GM19023 (cell line): ENCODE measurements at regions not wholly inside any gene's neighbourhood (a gene's known extent, or its start where the extent isn't known, plus 50 kb on each side); places are given as distances from the start of the nearest gene placed in this dataset.

ENCODE experiments used
- ATAC-seq: cut with Tn5 transposase; IDR thresholded peaks from one replicate; pipeline ENCODE4 v1.9.1; 2021; ENCODE audit warnings: mild to moderate bottlenecking, moderate library complexity; ENCODE audit not compliant: unreplicated experiment

DNA sequence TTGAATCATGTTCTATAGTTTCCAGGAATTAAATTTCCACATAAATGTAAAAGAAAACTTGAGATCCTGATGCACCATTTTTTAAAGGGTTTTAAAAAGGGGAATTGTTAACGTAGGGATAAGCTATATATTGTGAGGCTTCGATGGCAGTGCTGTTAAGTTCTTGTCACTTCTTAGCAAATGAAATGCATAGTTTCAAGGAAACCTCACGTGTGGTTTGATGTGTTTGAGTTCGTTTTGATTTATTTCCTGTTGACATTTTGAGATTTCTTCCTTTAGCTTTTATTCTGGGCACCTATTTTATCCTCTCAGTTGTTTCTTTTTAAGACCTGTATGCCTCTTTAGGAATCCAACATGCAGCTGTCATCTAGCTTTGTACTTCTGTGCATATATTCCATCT is 301.0 kb downstream of the DOCK8 start:
- no peak for ATAC-seq

DNA sequence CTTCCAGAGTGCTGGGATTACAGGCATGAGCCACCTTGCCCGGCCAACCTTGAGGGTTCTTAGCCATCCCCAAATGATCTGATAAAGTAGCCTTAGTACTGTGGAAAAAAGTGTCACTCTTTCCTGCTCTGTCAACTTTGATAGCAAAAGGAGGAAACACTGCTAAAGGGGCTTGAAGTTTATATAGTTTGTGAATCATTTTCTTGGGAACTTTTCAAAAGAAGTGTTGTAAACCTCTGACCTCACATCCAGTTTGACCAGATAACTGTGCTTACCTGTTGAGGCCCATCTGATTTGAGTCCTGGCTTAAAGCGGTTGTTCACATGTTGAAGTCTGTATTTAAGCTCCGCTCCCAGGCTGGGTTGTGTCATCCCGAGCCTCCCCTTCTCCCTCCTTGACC is 303.3 kb downstream of the DOCK8 start:
- ATAC-seq, result no peak

DNA sequence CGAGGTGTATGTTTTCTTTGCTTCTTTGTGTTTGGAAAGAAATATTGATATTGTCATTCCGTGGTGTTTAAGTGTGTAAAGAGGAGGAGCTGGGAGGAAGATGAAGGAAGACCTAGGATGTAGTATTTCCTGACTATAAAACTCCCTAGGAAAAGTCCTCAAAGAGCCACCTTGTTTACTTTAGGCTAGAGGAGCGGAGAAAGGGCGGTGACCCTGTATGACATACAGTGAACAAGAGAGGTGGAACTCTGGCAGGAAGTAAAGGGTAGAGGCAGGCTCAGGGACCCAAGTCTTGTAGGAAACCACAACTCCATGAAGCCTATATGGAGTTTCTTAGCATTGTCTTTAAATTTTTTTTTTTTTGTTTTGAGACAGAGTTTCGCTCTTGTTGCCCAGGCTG is 303.9 kb downstream of the DOCK8 start:
- ATAC-seq, result no peak

DNA sequence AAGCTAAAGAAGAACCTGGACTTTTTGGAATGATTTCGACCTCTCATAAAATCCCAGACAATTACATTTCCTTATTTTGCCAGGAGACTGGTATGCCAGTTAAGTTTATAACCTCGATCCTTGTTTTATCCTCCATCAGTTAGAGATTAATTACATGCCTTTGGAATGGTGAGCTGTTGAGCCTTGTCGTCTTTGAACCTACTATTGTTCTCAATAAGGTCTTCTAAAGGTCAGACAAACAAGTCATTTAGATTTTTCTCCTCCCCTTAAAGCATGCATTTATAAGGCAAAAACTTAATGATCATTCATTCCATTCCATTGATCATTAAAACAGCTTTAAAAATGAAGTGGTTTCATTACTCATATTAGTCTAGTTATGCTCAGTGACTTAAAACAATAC is 304.9 kb downstream of the DOCK8 start:
- ATAC-seq, result no peak

DNA sequence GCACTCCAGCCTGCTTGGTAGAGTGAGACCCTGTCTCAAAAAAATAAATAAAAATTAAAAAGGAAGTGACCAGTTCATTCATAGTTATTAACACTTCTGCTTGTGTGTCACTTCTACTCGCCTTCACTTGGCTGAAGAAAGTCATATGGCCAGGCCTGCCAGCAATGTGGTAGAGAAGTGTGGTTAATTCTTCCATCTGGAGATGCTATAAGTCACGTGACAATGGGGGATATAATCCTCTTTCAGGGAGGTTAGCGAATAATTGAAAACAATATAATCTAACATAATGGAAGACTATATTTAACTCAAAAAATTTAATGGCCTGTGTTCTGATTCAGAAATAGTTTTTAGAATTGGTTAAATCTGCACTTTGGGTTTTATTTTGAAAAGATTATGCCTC is 305.6 kb downstream of the DOCK8 start:
- ATAC-seq, result no peak

DNA sequence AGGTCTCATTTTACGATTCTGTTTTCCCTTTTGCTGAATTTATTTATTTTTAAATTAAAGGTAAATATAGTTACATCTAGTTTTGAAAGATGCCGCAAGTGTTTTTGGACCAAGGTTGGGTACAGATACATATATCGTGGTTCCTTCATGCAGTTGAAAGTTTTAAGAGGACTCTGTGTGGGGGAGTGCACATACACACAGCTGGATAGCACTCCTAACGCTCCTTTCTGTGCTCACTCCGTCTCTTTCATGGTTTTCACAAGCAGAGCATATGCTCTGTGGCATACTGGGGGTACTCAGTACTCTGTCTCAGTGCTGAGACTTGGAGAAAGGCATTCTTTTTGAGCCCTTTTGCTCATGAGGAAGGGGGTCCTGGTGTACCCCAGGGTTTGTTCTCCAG is 307.5 kb downstream of the DOCK8 start:
- ATAC-seq, result no peak

DNA sequence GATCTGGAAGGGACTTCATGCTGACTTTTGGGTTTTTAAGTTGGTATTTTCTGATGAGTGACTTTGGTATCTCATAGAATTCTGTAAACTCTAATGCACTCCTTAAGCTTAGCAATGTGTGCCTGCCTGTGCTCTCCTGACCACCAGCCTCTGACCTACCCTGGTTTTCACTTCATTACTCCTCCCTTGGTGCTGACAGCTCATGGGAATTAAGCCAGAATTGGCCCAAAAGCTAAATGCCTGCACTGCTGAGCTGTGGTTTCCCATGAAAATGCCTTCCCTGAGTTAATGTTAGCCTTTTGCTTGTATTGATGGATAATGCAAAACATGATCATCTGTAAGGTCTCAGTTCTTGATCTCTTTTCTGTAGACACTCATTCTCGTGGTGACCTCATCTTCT is 308.0 kb downstream of the DOCK8 start:
- no peak for ATAC-seq

DNA sequence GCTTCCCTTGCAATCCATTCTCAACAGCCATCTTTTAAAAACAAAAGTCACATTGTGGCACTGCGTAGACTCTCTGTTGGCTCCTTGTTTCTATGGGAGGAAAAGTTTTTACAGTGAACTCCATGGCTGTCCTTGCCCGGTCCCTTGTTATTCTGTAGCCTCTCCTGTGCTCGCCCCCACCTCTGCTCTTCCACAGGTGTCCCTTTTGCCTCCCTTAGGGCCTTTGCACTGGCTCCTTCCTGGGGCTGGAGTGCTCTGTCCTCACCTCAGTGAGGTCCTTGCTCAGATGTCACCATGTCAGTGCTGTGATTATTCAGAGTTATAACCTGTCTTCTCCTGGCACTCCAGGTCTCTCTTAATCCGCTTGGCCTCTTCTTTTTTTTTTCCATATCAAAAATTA is 308.8 kb downstream of the DOCK8 start:
- no peak for ATAC-seq

DNA sequence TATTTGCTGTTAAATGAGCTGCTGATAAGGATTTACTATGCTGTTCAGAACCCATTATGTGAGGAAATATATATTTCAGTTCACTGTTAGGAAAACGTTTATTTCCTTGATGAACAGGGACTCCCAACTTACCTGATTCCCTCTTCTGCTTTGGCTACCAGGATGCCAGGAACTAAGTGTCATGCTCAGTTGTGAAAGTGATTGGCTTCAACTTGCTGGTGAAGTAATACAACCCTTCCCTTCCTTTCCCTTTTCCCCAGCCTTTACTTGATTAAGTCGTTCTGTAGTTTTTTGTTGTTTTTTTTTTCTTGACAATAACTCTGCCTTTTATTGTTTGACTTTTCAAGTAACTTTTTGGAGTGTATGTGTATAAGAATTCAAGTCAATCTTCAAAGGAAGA is 309.3 kb downstream of the DOCK8 start:
- no peak for ATAC-seq

DNA sequence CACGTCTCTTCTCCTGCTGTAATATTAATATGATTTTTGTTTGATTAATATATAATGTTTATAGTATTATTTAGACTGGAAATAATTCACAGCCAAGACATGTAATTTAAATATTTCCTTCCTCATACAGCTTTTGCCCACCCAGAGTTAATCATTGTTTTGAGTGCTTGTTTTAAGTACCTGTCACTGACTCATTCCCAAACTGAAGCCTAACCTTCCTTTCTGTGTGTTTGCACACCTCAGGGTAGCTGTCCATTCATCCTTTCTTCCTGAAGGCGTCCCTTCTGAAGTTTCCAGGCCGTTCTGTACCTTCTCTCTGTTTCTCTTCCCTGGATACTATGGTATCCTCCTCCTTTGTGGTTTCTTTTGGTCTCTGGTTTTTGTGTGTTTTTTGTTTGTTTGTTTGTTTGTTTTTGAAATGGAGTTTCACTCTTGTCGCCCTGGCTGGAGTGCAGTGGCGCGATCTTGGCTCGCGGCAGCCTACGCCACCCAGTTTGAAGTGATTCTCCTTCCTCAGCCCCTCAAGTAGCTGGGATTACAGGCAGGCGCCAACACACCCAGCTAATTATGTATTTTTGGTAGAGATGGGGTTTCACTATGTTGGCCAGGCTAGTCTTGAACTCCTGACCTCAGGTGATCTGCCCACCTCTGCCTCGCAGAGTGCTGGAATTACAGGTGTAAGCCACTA is 312.4 kb downstream of the DOCK8 start:
- no peak for ATAC-seq

DNA sequence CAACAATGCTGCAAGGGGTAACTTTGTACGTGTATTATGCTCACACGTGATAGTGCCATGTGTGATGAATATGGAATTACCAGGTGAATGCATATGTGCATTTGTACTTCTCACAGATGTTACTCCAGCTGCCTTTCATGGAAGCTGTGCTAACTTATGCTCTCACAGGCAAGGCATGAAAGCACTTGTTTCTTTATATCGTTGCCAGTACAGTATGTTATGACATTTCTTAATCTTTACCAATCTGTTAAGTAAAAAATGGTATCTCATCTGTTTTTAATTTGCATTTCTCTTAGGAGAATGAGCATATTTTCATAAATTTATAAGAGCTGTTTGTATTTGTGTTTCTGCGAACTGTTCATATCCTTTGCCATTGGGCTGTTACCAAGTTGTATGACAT is 311.8 kb upstream of the DMRT1 start:
- ATAC-seq, result no peak

DNA sequence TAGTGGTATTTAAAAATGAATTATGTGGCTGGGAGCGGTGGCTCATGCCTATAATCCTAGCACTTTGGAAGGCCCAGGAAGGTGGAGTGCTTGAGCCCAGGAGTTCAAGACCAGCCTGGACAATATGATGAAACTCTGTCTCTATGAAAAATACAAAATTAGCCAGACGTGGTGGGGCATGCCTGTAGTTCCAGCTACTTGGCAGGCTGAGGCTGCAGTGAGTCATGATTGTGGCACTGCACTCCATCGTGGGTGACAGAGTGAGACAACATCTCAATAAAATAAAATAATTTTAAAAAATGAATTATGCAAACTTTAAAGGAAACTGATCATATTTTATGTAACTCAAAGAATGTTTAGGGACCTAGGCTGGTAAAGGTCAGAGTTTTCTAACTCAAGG is 310.8 kb upstream of the DMRT1 start:
- ATAC-seq, result no peak

DNA sequence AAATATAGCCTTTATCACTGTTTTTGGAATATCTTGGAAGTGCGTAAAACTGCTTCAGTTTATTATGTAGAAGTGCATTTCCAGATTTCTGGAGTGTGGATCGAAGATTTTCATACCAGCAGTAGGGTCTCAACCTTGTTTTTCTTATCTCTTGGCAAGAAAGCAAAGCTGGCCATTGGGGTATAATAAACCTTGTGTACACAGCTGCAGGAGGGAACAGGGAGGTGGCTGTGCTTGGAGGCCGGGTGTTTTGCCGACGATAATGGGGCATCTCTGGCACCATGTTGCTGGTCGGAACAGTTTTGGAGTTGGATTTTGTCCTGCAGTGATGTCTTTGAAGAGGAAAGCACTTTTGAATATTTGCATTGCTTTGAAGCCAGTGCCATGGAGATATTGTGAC is 308.8 kb upstream of the DMRT1 start:
- ATAC-seq, result no peak

DNA sequence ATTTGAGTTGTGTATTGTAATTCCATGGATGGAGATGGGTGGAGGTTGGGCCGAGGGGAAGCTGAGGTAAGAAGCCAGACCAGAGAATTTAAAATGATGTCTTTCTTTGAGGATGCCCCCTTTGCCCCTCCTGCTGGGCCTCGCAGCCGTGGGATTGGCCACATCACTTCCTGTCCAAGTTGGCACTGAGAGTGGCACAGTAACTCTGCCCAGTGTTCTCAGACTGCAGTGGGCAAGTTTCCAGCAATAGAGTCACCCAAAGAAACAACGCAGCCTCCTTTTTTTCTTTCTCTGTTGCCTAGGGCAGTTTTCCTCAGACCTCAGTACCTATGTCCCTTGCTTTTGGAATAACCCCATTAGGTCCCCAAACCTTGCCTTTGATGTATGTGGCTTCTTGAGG is 306.6 kb upstream of the DMRT1 start:
- ATAC-seq, result no peak

DNA sequence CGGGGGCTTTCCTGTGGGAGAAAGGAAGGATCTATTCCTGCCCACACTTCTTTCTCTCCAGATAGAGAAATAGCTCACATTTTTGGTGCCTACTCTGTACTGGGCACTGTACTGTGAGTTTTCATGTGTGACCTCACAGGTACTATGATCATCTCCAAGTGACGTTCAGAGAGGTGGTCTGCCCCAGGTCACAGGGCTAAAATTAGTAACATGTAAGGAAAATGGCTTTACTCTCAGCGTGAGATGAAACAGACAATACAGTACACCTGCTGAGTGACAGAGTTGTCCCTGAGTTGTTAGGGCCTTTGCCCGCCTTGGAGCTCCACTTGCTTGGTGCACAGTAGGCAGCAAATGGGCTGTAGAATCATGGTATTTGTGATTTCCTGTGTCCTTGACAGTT is 306.1 kb upstream of the DMRT1 start:
- no peak for ATAC-seq

DNA sequence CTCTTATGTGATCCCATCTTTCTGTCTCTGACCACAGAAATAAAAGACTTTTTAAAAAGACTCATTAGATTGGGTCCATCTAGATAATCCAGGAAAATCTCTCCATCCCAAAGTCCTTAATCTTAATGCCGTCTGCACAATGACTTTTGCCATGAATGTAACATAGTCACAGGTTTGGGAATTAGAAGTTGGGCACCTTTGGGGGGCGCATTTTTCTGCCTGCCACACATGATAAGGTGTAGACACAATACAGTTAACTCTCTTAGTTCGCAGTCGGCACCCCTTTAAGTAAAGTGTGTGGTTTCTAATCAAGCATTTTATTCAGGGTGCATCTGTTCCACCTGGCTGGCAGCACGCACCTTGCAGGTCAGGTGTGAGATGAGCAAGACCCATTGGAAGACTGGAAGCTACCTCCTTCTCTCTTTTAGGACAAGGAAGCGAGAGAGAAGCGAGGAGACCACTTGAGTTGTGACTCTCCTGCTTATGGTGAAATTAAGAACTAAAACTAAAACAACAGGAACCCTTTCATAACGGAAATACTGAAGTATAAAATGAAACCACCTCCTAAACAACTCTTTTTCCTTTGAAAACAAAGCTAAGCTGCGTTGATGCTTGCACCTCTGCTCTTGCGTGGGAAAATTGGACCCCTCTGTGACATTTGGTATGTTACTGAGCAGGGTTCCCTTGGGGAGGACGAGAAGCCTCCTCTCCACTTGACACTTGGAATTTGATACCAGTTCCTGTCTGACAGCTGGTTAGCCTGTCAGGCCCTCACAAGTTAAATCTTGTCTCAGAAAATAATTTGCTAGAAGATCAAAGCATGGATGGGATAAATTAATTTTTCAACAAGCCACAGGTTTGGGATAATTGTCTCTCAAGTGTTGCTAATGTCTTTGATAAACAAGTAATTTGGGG is 304.6 kb upstream of the DMRT1 start:
- no peak for ATAC-seq

DNA sequence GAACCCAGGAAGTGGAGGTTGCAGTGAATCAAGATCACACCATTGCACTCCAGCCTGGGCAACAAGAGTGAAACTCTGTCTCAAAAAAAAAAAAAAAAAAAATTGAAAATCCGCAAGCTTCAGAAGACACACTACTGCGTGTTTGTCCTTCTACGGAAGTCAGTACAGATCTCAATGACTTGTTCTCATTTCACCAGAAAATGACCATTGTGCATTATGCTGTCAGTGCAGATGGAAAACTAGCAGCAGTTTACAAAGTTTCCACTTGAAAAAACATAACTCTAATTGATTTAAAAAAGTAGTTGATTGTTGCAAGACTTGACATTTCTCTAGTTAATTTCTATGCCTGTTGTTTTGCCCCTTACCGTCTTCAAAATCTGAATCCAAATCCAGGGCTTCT is 298.0 kb upstream of the DMRT1 start:
- ATAC-seq, result no peak

DNA sequence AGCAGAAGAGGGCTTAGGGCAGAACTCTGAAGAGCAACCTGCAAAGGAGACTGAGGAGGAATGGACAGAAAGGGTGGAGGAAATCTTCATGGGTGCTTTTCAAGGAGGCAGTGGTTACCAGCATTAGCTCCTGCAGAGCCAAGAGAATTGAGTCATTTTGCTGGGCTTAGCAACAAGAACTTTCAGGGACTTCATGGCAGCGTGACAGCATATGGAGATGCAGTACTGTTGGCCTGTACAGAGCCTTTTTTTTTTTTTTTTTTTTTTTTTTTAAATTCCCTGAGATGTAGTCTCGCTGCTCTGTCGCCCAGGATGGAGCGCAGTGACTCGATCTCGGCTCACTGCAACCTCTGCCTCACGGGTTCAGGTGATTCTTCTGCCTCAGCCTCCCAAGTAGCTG is 296.0 kb upstream of the DMRT1 start:
- ATAC-seq, result no peak

DNA sequence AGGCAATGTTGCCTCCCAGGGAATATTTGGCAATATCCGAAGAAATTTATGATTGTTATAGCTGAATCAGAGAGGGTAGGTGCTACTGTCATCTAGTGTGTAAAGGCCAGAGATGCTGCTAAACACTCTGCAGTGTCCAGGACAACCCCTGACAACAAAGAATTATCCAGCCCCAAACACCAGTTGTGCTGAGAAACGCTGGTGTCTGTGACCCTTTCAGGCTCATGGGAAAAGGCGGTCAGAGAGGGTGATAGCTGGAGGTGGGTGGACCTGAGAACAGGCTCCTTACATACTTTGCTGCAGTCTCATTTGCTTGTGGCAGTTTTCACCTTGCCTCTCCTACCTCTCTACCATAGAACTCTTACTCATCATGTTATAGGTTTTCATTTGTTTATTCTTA is 295.3 kb upstream of the DMRT1 start:
- ATAC-seq, result no peak

DNA sequence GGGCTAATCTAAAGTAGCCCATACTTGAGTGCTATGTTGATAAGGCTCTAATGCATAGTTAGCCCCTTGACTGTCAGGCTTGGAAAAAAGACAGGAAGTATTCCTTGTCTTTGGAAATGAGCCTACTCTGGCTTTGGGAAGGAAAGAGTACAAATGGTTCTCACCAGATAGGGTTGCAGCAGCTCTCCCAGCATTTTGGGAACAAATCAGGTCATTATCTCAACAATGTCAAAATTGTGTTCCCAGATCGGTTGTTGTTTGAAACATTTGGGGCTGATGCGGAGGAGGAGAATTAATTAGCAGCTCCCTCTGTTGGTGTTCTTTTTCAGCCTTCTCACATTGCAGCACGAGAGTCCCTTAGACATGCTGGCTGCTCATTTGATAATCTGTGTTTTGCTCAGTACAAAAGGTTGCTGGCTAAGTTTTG is 294.7 kb upstream of the DMRT1 start:
- no peak for ATAC-seq

DNA sequence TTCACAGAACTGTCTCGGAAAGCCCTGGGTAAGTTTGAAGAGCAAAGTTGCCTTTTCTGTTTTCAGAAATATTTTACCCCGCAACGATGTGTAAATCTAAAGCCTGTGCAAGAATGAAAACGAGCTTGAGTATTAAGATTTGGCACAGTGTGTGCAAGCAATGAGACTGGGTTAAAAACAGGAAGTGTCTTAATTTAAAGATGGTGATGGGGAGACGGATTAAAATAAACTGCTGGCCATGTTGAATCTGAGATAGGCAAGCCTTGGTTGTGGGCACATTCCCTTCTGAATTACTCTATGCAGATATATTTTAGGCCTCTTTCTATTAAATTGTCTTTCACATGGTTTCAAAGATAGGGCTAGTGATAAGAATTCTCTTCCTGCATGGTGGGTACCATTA is 294.2 kb upstream of the DMRT1 start:
- ATAC-seq, result no peak

DNA sequence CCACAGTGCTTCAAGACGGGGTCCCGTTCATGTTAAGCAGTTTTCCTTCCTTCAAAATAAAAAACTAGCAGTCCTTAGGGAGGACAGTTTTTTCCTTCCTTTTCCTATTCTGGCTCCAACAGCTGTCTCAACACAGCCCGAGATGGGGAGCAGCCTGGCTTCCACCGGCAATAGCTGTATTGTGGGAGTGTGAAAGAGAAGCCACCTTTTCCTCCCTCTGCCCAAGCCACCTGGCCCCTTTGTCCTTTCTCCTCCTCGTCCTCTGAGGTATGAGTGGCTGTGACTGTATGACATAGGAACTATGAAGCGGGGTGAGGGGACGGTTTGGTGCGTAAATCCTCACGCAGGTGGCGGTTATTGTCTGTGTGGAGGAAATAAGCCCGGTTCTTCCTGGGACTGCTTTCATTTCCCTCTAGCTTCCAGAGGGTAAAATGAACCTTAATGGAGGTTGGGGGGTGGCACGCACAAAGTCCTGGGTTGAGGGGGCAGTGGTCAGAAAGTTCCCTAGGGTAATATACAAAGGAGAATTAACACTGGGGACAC is 292.0 kb upstream of the DMRT1 start:
- no peak for ATAC-seq
